ENCODE measurements at regions not wholly inside any gene's neighbourhood (a gene's known extent, or its start where the extent isn't known, plus 50 kb on each side); places are given as distances from the start of the nearest gene placed in this dataset.

DNA sequence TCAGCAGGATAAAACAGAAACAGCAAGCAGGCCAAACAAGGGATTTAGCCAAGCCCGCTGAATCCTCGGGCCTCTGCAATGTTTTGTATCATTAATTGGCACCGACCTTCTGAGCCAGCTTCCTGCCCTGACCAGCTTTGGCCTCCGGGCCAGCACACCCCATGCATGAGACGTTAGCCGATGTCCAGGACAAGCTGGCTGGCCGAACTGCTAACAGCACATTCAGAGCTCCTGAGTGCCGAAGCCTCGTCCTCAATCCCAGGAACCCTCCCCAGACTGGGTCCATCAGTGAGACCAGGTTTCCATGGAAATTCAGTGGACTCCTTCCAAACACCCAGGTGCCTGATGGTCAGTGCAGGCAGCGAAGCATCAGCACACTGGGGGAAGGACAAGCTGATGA lies 134.3 kb upstream of the PFKP start:
- 0 out of 2 replicates have a peak overlapping the region, but pooled peaks have one; percentile 49 for H3K27ac Mint-ChIP-seq
- H3K4me1 Mint-ChIP-seq, result peaks cover 45% of the 10 kb centered on the region
- H3K27ac ChIP-seq (ENCODE audit: low read depth), result no peak overlapping the region
- H3K79me2 ChIP-seq (replicated peaks; ENCODE audit: insufficient read depth), result no peaks in the 10 kb centered on the region
- H3K27me3 Mint-ChIP-seq (ENCODE audit: insufficient read depth, low read depth, poor library complexity), result peaks cover 8% of the 10 kb centered on the region
- H3K27me3 ChIP-seq (ENCODE audit: insufficient read depth), result no peaks in the 10 kb centered on the region
- H3K4me3 Mint-ChIP-seq, result no peak overlapping the region
- H3K36me3 Mint-ChIP-seq (ENCODE audit: low read depth), result no peaks in the 10 kb centered on the region
- no peaks in the 10 kb centered on the region for H3K9me2 ChIP-seq (ENCODE audit: insufficient read depth)
- no peaks in the 10 kb centered on the region for H4K20me1 ChIP-seq (replicated peaks; ENCODE audit: insufficient read depth)
- no peak for DNase-seq (ENCODE audit: low spot score)
- no peak overlapping the region; the same call in 1 of the 2 replicates for H2AFZ ChIP-seq
- H3K4me3 ChIP-seq, result no peak overlapping the region
- H3F3A ChIP-seq (replicated peaks; ENCODE audit: low read depth), result no peaks in the 10 kb centered on the region
- peaks cover 33% of the 10 kb centered on the region for H3K4me1 ChIP-seq (ENCODE audit: insufficient read depth)
- H3K4me2 ChIP-seq, result no peak overlapping the region
- no peaks in the 10 kb centered on the region for H3K9me3 Mint-ChIP-seq
- TF ChIP-seq, protein P1, sequence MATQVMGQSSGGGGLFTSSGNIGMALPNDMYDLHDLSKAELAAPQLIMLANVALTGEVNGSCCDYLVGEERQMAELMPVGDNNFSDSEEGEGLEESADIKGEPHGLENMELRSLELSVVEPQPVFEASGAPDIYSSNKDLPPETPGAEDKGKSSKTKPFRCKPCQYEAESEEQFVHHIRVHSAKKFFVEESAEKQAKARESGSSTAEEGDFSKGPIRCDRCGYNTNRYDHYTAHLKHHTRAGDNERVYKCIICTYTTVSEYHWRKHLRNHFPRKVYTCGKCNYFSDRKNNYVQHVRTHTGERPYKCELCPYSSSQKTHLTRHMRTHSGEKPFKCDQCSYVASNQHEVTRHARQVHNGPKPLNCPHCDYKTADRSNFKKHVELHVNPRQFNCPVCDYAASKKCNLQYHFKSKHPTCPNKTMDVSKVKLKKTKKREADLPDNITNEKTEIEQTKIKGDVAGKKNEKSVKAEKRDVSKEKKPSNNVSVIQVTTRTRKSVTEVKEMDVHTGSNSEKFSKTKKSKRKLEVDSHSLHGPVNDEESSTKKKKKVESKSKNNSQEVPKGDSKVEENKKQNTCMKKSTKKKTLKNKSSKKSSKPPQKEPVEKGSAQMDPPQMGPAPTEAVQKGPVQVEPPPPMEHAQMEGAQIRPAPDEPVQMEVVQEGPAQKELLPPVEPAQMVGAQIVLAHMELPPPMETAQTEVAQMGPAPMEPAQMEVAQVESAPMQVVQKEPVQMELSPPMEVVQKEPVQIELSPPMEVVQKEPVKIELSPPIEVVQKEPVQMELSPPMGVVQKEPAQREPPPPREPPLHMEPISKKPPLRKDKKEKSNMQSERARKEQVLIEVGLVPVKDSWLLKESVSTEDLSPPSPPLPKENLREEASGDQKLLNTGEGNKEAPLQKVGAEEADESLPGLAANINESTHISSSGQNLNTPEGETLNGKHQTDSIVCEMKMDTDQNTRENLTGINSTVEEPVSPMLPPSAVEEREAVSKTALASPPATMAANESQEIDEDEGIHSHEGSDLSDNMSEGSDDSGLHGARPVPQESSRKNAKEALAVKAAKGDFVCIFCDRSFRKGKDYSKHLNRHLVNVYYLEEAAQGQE (IDR thresholded peaks at IDR 0.05; ENCODE audit: unreplicated experiment), result no peak
- TF ChIP-seq ZNF331 (CRISPR knock-in tag; IDR thresholded peaks at IDR 0.05; ENCODE audit: low read depth), result no peak
- no peak for TF ChIP-seq JUNB (IDR thresholded peaks at IDR 0.05; ENCODE audit: unreplicated experiment)
- no peak for TF ChIP-seq EZH2 (IDR thresholded peaks at IDR 0.05; ENCODE audit: low read depth, unreplicated experiment)
- TF ChIP-seq, protein P2, sequence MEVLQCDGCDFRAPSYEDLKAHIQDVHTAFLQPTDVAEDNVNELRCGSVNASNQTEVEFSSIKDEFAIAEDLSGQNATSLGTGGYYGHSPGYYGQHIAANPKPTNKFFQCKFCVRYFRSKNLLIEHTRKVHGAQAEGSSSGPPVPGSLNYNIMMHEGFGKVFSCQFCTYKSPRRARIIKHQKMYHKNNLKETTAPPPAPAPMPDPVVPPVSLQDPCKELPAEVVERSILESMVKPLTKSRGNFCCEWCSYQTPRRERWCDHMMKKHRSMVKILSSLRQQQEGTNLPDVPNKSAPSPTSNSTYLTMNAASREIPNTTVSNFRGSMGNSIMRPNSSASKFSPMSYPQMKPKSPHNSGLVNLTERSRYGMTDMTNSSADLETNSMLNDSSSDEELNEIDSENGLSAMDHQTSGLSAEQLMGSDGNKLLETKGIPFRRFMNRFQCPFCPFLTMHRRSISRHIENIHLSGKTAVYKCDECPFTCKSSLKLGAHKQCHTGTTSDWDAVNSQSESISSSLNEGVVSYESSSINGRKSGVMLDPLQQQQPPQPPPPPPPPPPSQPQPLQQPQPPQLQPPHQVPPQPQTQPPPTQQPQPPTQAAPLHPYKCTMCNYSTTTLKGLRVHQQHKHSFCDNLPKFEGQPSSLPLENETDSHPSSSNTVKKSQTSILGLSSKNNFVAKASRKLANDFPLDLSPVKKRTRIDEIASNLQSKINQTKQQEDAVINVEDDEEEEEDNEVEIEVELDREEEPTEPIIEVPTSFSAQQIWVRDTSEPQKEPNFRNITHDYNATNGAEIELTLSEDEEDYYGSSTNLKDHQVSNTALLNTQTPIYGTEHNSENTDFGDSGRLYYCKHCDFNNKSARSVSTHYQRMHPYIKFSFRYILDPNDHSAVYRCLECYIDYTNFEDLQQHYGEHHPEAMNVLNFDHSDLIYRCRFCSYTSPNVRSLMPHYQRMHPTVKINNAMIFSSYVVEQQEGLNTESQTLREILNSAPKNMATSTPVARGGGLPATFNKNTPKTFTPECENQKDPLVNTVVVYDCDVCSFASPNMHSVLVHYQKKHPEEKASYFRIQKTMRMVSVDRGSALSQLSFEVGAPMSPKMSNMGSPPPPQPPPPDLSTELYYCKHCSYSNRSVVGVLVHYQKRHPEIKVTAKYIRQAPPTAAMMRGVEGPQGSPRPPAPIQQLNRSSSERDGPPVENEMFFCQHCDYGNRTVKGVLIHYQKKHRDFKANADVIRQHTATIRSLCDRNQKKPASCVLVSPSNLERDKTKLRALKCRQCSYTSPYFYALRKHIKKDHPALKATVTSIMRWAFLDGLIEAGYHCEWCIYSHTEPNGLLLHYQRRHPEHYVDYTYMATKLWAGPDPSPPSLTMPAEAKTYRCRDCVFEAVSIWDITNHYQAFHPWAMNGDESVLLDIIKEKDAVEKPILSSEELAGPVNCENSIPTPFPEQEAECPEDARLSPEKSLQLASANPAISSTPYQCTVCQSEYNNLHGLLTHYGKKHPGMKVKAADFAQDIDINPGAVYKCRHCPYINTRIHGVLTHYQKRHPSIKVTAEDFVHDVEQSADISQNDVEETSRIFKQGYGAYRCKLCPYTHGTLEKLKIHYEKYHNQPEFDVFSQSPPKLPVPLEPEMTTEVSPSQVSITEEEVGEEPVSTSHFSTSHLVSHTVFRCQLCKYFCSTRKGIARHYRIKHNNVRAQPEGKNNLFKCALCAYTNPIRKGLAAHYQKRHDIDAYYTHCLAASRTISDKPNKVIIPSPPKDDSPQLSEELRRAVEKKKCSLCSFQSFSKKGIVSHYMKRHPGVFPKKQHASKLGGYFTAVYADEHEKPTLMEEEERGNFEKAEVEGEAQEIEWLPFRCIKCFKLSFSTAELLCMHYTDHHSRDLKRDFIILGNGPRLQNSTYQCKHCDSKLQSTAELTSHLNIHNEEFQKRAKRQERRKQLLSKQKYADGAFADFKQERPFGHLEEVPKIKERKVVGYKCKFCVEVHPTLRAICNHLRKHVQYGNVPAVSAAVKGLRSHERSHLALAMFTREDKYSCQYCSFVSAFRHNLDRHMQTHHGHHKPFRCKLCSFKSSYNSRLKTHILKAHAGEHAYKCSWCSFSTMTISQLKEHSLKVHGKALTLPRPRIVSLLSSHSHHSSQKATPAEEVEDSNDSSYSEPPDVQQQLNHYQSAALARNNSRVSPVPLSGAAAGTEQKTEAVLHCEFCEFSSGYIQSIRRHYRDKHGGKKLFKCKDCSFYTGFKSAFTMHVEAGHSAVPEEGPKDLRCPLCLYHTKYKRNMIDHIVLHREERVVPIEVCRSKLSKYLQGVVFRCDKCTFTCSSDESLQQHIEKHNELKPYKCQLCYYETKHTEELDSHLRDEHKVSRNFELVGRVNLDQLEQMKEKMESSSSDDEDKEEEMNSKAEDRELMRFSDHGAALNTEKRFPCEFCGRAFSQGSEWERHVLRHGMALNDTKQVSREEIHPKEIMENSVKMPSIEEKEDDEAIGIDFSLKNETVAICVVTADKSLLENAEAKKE (CRISPR knock-in tag; IDR thresholded peaks at IDR 0.05), result no peak
- no peak for TF ChIP-seq CREB1 (CRISPR knock-in tag; IDR thresholded peaks at IDR 0.05; ENCODE audit: low read depth)
- no peak for TF ChIP-seq STAT1 (IDR thresholded peaks at IDR 0.05; ENCODE audit: unreplicated experiment)
- TF ChIP-seq, protein P3, sequence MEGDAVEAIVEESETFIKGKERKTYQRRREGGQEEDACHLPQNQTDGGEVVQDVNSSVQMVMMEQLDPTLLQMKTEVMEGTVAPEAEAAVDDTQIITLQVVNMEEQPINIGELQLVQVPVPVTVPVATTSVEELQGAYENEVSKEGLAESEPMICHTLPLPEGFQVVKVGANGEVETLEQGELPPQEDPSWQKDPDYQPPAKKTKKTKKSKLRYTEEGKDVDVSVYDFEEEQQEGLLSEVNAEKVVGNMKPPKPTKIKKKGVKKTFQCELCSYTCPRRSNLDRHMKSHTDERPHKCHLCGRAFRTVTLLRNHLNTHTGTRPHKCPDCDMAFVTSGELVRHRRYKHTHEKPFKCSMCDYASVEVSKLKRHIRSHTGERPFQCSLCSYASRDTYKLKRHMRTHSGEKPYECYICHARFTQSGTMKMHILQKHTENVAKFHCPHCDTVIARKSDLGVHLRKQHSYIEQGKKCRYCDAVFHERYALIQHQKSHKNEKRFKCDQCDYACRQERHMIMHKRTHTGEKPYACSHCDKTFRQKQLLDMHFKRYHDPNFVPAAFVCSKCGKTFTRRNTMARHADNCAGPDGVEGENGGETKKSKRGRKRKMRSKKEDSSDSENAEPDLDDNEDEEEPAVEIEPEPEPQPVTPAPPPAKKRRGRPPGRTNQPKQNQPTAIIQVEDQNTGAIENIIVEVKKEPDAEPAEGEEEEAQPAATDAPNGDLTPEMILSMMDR (conservative IDR thresholded peaks at IDR 0.05; ENCODE audit: low read depth in 2 of 2), result no peak
- TF ChIP-seq POLR2AphosphoS5 (IDR thresholded peaks at IDR 0.05; ENCODE audit: low read depth), result no peak
- TF ChIP-seq ZNF114 (CRISPR knock-in tag; IDR thresholded peaks at IDR 0.05), result no peak
- TF ChIP-seq NANOG (IDR thresholded peaks at IDR 0.05; ENCODE audit: borderline replicate concordance), result no peak
- TF ChIP-seq EZH2phosphoT487 (IDR thresholded peaks at IDR 0.05; ENCODE audit: unreplicated experiment), result no peak
- TF ChIP-seq, protein P4, sequence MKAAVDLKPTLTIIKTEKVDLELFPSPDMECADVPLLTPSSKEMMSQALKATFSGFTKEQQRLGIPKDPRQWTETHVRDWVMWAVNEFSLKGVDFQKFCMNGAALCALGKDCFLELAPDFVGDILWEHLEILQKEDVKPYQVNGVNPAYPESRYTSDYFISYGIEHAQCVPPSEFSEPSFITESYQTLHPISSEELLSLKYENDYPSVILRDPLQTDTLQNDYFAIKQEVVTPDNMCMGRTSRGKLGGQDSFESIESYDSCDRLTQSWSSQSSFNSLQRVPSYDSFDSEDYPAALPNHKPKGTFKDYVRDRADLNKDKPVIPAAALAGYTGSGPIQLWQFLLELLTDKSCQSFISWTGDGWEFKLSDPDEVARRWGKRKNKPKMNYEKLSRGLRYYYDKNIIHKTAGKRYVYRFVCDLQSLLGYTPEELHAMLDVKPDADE (IDR thresholded peaks at IDR 0.05), result no peak
- no peaks in the 10 kb centered on the region for H3K36me3 ChIP-seq (ENCODE audit: insufficient read depth)
- no peak for ATAC-seq
